Activated CD4-positive, alpha-beta T cell treated with anti-CD3 and anti-CD28 coated beads for 36 hours (primary cell): ENCODE measurements at regions not wholly inside any gene's neighbourhood (a gene's known extent, or its start where the extent isn't known, plus 50 kb on each side); places are given as distances from the start of the nearest gene placed in this dataset.

Experiments used
- ATAC-seq: fragments of 200-7000 bp; cut with Tn5 transposase; one replicate; pipeline ENCODE4 v1.10.0; 2021; ENCODE audit warnings: mild to moderate bottlenecking, moderate library complexity
- CTCF ChIA-PET: fragments of 350-600 bp; sonication (Branson Sonifier 250); formaldehyde crosslinking; loops from one replicate; lab custom pipeline; 2021; ENCODE audit warnings: antibody characterized with exemption; lab: Charles Lee
- POLR2A ChIA-PET: fragments of 350-600 bp; sonication (Branson Sonifier 250); formaldehyde crosslinking; loops from one replicate; lab custom pipeline; 2021; ENCODE audit warnings: antibody characterized with exemption, inconsistent platforms; lab: Charles Lee
- DNase-seq: peaks from one replicate; pipeline ENCODE4 v3.0.0-alpha.2; 2020
- H3K27ac Mint-ChIP-seq: one replicate; pipeline ENCODE4 v1.8.0; 2021; ENCODE audit warnings: mixed read lengths
- H3K27me3 Mint-ChIP-seq: one replicate; pipeline ENCODE4 v1.8.0; 2021; ENCODE audit warnings: mixed read lengths
- H3K36me3 Mint-ChIP-seq: one replicate; pipeline ENCODE4 v1.8.0; 2021; ENCODE audit warnings: low read depth, mixed read lengths
- H3K4me1 Mint-ChIP-seq: one replicate; pipeline ENCODE4 v1.8.0; 2021; ENCODE audit warnings: mixed read lengths
- H3K4me3 Mint-ChIP-seq: one replicate; pipeline ENCODE4 v1.8.0; 2021; ENCODE audit warnings: mild to moderate bottlenecking, moderate library complexity, mixed read lengths
- H3K9me3 Mint-ChIP-seq: one replicate; pipeline ENCODE4 v1.8.0; 2021; ENCODE audit warnings: low read depth, mixed read lengths
- intact Hi-C, 2 experiments: fragments of 100-400 bp; cut with DNase I in 1 of 2; cut with micrococcal nuclease in 1 of 2; formaldehyde crosslinking; loops; one replicate each; pipeline versions ENCODE4 v1.14.2 to v1.15.1; 2022 to 2024; cut with DNase I, micrococcal nuclease

GRCh38 chr11:96925862-96926261 lies 536.0 kb downstream of the JRKL start:
- POLR2A ChIA-PET: no interaction called here
- Mint-ChIP-seq H3K36me3 (no peaks in the 10 kb centered on the region), H3K9me3 (no peaks in the 10 kb centered on the region), H3K4me1 (no peaks in the 10 kb centered on the region), H3K4me3 (no peak overlapping the region), H3K27me3 (no peaks in the 10 kb centered on the region), H3K27ac (no peak overlapping the region)
- ATAC-seq (no peak), DNase-seq (no peak)
- CTCF ChIA-PET: interaction anchor here (0.6 kb wide), 1 partner anchor 461 kb away, joined by 3 read pairs; no protein-coding TSS in a partner anchor
- intact Hi-C loops: no loop called here

- no peaks in the 10 kb centered on the region for H3K4me1 Mint-ChIP-seq
- ChIA-PET CTCF (no interaction called here), POLR2A (no interaction called here)
- ATAC-seq: no peak
- H3K27ac Mint-ChIP-seq: no peak overlapping the region
- intact Hi-C loops: no loop called here
- no peaks in the 10 kb centered on the region for H3K9me3 Mint-ChIP-seq
- no peaks in the 10 kb centered on the region for H3K36me3 Mint-ChIP-seq
- H3K27me3 Mint-ChIP-seq: no peaks in the 10 kb centered on the region
- DNase-seq: no peak
- no peak overlapping the region for H3K4me3 Mint-ChIP-seq
Observed at GRCh38 chr11:96940227-96940626, 550.4 kb downstream of the JRKL start.

GRCh38 chr11:96942855-96943254 lies 553.0 kb downstream of the JRKL start:
- no peak for DNase-seq
- no peak overlapping the region for H3K27ac Mint-ChIP-seq
- H3K4me1 Mint-ChIP-seq: no peaks in the 10 kb centered on the region
- ATAC-seq: no peak
- H3K4me3 Mint-ChIP-seq: no peak overlapping the region
- intact Hi-C loops: no loop called here
- POLR2A ChIA-PET: no interaction called here
- CTCF ChIA-PET: no interaction called here
- H3K36me3 Mint-ChIP-seq: no peaks in the 10 kb centered on the region
- H3K9me3 Mint-ChIP-seq: no peaks in the 10 kb centered on the region
- H3K27me3 Mint-ChIP-seq: no peaks in the 10 kb centered on the region

- no peak overlapping the region for H3K4me3 Mint-ChIP-seq
- ChIA-PET CTCF (no interaction called here), POLR2A (no interaction called here)
- no peak for ATAC-seq
- no peaks in the 10 kb centered on the region for H3K9me3 Mint-ChIP-seq
- intact Hi-C loops: no loop called here
- no peak overlapping the region for H3K27ac Mint-ChIP-seq
- no peaks in the 10 kb centered on the region for H3K36me3 Mint-ChIP-seq
- no peaks in the 10 kb centered on the region for H3K27me3 Mint-ChIP-seq
- no peaks in the 10 kb centered on the region for H3K4me1 Mint-ChIP-seq
- DNase-seq: no peak
Observed at GRCh38 chr11:96943970-96944369, 554.2 kb downstream of the JRKL start.

- ATAC-seq (no peak), DNase-seq (no peak)
- Mint-ChIP-seq H3K36me3 (no peaks in the 10 kb centered on the region), H3K27ac (no peak overlapping the region), H3K27me3 (no peaks in the 10 kb centered on the region), H3K4me3 (no peak overlapping the region), H3K4me1 (no peaks in the 10 kb centered on the region), H3K9me3 (no peaks in the 10 kb centered on the region)
- ChIA-PET CTCF (interaction anchor here (0.6 kb wide), 1 partner anchor 950 kb away, joined by 3 read pairs; no protein-coding TSS in a partner anchor), POLR2A (no interaction called here)
- intact Hi-C loops: no loop called here
Observed at GRCh38 chr11:96948066-96948465, 558.3 kb downstream of the JRKL start.

- Mint-ChIP-seq H3K4me1 (no peaks in the 10 kb centered on the region), H3K36me3 (no peaks in the 10 kb centered on the region), H3K9me3 (no peaks in the 10 kb centered on the region), H3K4me3 (no peak overlapping the region), H3K27me3 (no peaks in the 10 kb centered on the region), H3K27ac (no peak overlapping the region)
- CTCF ChIA-PET: no interaction called here
- DNase-seq (no peak), ATAC-seq (no peak)
- POLR2A ChIA-PET: no interaction called here
- intact Hi-C loops: no loop called here
Observed at GRCh38 chr11:96949464-96949863, 559.7 kb downstream of the JRKL start.

GRCh38 chr11:96954587-96955242 lies 564.9 kb downstream of the JRKL start:
- ChIA-PET POLR2A (no interaction called here), CTCF (no interaction called here)
- Mint-ChIP-seq H3K27me3 (no peaks in the 10 kb centered on the region), H3K27ac (no peak overlapping the region), H3K9me3 (no peaks in the 10 kb centered on the region), H3K4me1 (no peaks in the 10 kb centered on the region), H3K4me3 (no peak overlapping the region), H3K36me3 (no peaks in the 10 kb centered on the region)
- intact Hi-C loops: no loop called here
- DNase-seq (no peak), ATAC-seq (no peak)

- H3K36me3 Mint-ChIP-seq: no peaks in the 10 kb centered on the region
- no peak overlapping the region for H3K4me3 Mint-ChIP-seq
- ATAC-seq: no peak
- no peaks in the 10 kb centered on the region for H3K4me1 Mint-ChIP-seq
- ChIA-PET POLR2A (no interaction called here), CTCF (no interaction called here)
- intact Hi-C loops: no loop called here
- H3K27ac Mint-ChIP-seq: no peak overlapping the region
- no peak for DNase-seq
- H3K9me3 Mint-ChIP-seq: no peaks in the 10 kb centered on the region
- no peaks in the 10 kb centered on the region for H3K27me3 Mint-ChIP-seq
Observed at GRCh38 chr11:96960476-96960875, 570.7 kb downstream of the JRKL start.

GRCh38 chr11:96960926-96961325 lies 571.1 kb downstream of the JRKL start:
- Mint-ChIP-seq H3K36me3 (no peaks in the 10 kb centered on the region), H3K4me1 (no peaks in the 10 kb centered on the region), H3K27me3 (no peaks in the 10 kb centered on the region), H3K4me3 (no peak overlapping the region), H3K9me3 (no peaks in the 10 kb centered on the region), H3K27ac (no peak overlapping the region)
- ATAC-seq: no peak
- CTCF ChIA-PET: no interaction called here
- intact Hi-C loops: no loop called here
- DNase-seq: no peak
- POLR2A ChIA-PET: no interaction called here

- no peak overlapping the region for H3K27ac Mint-ChIP-seq
- H3K9me3 Mint-ChIP-seq: no peaks in the 10 kb centered on the region
- no peaks in the 10 kb centered on the region for H3K27me3 Mint-ChIP-seq
- H3K4me1 Mint-ChIP-seq: no peaks in the 10 kb centered on the region
- CTCF ChIA-PET: no interaction called here
- no peaks in the 10 kb centered on the region for H3K36me3 Mint-ChIP-seq
- DNase-seq (no peak), ATAC-seq (no peak)
- H3K4me3 Mint-ChIP-seq: no peak overlapping the region
- POLR2A ChIA-PET: no interaction called here
- intact Hi-C loops: no loop called here
Observed at GRCh38 chr11:96961931-96962330, 572.1 kb downstream of the JRKL start.

GRCh38 chr11:96963375-96963774 lies 573.6 kb downstream of the JRKL start:
- intact Hi-C loops: no loop called here
- H3K36me3 Mint-ChIP-seq: no peaks in the 10 kb centered on the region
- no peaks in the 10 kb centered on the region for H3K4me1 Mint-ChIP-seq
- DNase-seq (no peak), ATAC-seq (no peak)
- CTCF ChIA-PET: no interaction called here
- no peaks in the 10 kb centered on the region for H3K9me3 Mint-ChIP-seq
- POLR2A ChIA-PET: no interaction called here
- H3K4me3 Mint-ChIP-seq: no peak overlapping the region
- no peaks in the 10 kb centered on the region for H3K27me3 Mint-ChIP-seq
- H3K27ac Mint-ChIP-seq: no peak overlapping the region

GRCh38 chr11:96964661-96965060 lies 574.8 kb downstream of the JRKL start:
- no peaks in the 10 kb centered on the region for H3K9me3 Mint-ChIP-seq
- DNase-seq (no peak), ATAC-seq (no peak)
- no peak overlapping the region for H3K4me3 Mint-ChIP-seq
- H3K4me1 Mint-ChIP-seq: no peaks in the 10 kb centered on the region
- no peaks in the 10 kb centered on the region for H3K27me3 Mint-ChIP-seq
- ChIA-PET POLR2A (interaction anchor here (0.7 kb wide), 1 partner anchor 833 kb away, joined by 5 read pairs; no protein-coding TSS in a partner anchor), CTCF (no interaction called here)
- intact Hi-C loops: no loop called here
- H3K27ac Mint-ChIP-seq: no peak overlapping the region
- H3K36me3 Mint-ChIP-seq: no peaks in the 10 kb centered on the region
